Mucosa of gallbladder (tissue), 1 donor: ENCODE measurements at regions not wholly inside any gene's neighbourhood (a gene's known extent, or its start where the extent isn't known, plus 50 kb on each side); places are given as distances from the start of the nearest gene placed in this dataset.
"Not testable (repeated sequence)": the region's sequence is repeated elsewhere in the genome, so short reads cannot be mapped to it uniquely, and the experiment has no call there.

ENCODE experiments used
- DNase-seq: peaks from one replicate; pipeline ENCODE4 v3.0.0-alpha.2; 2020; ENCODE audit warnings: low spot score
- donor health status: DM: no; HTN: no; CAD: no.

DNA sequence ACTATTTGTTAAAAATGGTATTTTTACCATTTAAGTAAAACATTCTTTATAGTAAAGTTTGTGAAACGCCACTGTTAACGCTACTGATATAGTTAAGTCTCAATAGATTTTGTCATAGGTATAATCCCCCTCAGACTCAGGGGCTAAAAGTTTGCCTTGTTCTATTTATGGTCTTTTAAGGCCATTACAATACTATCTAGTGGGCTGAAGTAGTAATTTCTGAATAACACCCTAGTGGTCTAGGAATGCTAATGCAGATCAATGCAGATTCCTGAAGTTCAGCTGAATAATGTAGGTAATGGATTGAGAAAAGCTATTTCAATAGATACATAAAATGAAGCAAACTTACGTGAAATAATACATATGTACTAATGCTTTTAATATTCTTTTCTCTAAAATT lies 989.3 kb upstream of the NOVA1 start:
- no peak for DNase-seq

DNA sequence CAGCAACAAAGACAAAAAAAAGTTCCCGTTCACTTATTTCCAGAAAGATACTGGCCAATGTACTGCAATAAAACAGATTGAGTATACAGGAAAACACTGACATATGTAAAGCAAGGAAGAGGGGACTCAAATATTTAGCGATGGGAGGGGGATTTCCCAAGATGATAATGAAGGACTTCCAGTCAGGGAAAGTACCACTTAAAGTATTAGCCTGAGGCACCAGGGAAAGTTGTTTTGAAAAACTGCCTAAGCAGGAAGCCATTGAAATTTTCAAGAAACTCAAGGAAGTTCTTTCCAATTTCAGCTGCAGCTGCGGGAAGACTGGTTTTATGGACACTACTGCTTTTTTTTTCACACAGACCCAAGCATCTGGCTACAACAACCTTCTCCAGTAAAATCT lies 1007.4 kb upstream of the NOVA1 start:
- no peak for DNase-seq

DNA sequence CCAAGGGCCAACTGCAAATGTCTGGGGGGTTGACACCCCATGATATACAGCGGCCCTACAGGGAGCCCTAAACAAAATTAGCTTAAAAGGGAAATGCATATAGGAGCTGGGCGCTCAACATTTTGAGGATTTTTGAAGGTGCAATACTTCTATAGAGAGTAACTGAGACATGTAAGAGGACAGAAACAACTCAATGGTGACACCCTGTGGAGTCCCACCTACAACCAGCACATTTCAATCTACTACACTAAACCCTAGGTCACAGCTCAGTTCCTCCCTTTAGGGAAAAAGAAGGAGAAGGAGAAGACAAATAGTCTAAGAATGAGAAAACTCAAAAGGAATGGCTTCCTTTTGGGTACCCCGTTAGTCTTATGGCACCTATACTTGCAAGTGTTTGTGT lies 1010.5 kb upstream of the NOVA1 start:
- DNase-seq = no peak

DNA sequence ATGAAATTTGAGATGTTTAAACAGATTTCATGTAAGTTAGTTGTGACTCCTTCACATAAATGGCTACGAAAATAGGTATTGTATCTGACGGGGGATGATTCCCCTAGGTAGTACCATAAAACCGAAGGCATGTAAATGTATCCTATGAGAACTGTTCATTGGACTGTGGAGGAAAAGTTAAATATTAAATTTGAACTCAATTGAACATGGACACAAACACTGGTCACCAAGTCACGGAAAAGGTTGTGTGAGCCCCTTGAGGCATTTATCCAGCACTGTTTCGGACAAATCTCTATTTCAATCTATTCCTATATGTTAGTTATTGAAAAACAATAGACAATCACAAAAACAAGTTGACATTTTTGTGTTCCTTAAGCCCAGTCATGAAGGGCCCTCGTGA lies 1014.3 kb upstream of the NOVA1 start:
- DNase-seq = no peak

DNA sequence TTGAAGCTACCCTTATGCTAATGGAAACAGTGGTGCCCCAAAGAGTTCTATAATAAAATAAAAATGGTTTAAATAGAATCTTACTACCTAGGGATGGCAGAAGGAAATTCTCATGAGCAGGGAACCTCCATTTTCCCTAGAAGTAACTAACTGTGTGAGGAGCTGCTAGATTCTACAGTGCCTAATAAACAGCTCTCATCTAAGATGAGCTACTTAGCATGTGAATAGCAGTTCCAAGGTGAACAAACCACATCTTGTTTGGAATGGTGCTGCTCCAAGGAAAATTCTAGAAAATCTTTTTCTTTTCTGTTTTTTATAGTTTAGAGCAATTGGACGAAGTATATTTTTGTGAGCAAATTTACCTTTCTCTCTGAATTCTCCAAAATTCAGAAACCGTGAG lies 1015.3 kb upstream of the NOVA1 start:
- no peak for DNase-seq

DNA sequence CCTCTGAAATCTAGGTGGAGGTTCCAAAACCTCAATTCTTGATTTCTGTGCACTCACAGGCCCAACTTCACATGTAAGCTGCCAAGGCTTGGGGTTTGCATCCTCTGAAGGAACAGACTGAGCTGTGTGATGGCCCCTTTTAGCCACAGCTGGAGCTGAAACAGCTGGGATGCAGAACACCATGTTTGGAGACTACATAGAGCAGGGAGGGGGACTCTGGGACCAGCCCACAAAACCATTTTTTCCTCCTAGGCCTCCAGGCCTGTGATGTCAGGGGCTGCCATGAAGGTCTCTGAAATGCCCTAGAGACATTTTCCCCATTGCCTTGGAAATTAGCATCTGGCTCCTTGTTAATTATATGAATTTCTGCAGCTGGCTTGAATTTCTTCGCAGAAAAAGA lies 1025.9 kb upstream of the NOVA1 start:
- DNase-seq = no peak

DNA sequence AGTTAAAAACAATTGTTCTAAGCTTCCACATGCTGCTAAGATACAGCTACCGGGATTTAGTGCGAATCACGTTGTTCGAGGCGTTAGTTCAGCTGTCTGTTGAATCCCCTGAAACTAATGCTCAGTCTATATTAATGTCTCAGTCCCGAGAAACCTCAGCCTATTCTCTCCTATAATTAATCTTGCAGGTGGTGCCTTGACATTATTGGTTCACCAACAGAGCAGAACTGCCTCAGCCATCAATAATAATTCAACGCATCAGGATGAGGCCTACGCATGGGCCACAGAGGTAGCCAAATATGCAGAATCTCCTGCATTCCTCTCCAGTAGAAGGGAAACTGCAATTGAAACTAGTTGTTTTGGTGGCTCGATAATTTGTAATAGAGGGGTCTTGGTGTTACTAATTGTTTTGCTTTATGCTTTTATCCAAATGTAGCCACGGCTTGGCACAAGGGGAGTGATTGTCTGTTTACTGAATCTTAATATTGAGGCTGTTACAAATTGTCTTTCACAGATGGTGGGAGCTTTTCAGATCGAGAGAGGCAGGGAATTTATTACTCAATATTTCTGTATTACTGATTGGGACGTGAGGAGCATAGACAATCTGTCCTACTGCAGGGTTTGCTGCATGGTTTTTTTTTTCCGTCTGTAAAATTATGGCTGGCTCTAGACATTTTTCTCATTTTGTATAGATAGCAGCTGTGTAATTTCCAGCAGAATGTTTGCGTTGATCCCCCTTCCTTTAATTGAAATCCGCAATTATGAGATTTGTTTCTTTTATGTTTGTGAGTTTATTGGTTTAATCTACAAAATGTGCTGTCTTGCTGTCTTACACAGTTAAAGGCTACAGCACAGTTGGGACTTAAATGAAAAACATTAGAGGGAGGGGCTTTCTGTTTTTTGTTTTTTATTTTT lies 1036.5 kb upstream of the NOVA1 start:
- no peak for DNase-seq

DNA sequence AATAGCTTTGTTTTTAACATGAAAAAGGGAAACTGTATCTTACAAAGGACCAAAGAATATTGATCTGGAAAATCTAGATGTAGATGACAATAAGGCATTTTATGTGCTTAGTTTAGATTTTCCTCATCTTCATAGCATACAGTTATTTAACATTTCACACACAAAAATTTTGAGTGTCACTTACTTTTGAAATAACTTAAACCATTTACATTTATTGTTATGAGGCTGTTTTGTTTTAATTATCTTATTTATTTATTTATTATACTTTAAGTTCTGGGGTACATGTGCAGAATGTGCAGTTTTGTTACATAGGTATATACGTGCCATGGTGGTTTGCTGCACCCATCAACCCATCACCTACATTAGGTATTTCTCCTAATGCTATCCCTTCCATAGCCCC lies 1042.9 kb upstream of the NOVA1 start:
- not testable (repeated sequence) for DNase-seq

DNA sequence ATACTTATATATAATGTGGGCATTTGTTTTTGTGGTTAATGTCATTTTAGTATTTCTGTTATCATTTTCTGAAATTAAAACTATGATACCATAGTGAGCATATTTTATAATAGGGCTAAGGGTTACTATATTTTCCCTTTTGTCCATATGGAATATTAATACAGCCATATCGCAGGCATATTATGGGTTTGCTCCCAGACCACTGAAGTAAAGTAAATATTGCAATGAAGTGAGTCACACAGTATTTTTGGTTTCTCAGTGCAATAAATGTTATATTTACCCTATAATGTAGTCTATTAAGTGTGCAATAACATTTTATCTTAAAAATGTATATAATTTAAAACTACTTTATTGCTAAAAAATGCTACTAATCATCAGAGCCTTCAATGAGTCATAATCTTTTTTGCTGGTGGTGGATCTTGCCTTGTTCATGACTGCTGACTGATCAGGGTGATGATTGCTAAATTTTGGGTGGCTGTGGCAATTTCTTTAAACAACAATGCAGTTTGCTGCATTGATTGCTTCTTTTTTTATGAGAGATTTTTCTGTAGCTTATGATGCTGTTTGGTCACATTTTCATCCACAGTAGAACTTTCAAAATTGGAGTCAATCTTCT lies 1044.5 kb upstream of the NOVA1 start:
- no peak for DNase-seq

DNA sequence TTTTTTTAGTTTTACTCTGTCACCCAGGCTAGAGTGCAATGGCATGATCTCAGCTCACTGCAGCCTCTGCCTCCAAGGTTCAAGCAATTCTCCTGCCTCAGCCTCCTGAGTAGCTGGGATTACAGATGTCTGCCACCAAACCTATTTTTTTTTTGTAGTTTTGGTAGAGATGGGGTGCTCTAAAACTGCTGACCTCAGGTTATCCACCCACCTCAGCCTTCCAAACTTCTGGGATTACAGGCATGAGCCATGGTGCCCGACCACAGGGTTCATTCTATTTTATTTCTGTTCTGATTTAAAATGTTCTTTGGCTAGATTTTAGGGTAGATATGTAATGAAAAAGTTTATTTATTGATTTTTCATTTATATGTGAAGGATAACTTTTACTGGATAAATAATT lies 1062.8 kb upstream of the NOVA1 start:
- DNase-seq = no peak

DNA sequence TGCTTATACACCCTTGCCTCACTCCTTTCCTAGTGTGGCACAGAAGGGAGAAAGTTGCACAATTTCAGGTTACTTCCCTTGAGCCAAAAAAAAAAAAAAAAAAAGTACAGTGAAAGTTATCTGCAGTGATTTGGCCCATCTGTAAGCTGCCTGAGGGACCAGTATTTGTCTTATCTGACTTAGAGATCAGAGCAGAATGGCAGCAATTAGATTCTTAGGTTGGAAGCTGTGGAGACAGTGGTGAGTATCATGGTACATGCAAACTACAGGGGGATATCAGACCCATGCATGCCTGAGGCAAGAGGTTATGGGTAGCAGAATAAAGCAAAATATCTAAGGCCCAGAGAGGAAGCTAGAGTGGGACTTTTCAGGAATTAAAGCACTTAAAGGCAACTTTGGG lies 1070.7 kb upstream of the NOVA1 start:
- DNase-seq = no peak

DNA sequence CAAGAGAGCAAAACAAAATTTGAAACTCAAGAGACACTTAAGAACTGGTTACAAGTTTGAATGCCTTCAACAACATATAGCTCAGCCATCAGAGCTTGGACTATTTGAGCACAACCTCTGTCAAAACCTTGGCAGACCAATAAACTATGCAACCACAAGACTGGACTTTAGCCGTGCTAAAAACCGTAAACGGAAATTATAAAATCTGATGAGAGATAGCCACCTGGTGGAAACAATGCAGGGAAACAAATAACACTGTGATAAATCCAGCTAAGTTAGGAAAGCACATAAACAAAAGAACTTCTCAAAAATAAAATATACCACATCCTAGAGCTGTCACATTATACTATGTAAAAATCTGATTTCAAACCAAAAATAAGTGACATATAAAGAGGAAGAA lies 1074.2 kb upstream of the NOVA1 start:
- no peak for DNase-seq

DNA sequence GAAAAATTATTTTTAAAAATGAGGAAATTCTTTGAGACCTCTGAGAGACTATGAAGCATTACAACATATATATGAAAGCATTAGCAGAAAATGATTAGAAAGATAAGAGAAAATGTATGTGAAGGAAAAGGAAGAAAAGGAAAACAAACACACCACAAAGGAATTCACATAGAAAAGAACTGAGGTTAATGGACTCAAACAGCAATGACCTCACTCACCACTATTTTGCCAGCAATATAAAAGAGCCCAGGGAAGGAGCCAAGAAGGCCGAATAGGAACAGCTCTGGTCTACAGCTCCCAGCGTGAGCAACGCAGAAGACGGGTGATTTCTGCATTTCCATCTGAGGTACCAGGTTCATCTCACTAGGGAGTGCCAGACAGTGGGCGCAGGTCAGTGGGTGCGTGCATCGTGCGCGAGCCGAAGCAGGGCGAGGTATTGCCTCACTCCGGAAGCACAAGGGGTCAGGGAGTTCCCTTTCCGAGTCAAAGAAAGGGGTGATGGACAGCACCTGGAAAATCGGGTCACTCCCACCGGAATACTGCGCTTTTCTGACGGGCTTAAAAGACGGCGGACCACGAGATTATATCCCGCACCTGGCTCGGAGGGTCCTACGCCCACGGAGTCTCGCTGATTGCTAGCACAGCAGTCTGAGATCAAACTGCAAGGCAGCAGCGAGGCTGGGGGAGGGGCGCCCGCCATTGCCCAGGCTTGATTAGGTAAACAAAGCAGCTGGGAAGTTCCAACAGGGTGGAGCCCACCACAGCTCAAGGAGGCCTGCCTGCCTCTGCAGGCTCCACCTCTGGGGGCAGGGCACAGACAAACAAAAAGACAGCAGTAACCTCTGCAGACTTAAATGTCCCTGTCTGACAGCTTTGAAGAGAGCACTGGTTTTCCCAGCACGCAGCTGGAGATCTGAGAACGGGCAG lies 1075.2 kb upstream of the NOVA1 start:
- DNase-seq = not testable (repeated sequence)

DNA sequence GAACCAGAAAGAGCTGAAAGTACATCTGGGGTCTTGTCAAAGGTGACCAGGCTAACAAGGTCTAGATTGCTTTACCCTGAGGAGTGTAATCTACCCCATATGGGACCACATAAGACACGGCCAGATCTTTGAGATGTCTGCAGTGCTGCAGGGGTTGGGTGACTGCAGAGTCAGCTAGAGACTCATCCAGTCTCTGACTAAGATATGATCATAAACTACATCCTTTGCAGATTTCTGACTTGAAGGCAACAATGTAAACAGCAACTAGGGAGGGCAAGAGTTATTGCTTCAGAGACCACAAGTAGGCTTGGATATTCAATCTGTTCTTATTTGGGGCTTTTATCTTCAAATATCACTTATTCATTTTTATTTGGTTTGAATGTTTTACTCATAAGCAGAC lies 1080.5 kb upstream of the FOXG1 start:
- DNase-seq = no peak

DNA sequence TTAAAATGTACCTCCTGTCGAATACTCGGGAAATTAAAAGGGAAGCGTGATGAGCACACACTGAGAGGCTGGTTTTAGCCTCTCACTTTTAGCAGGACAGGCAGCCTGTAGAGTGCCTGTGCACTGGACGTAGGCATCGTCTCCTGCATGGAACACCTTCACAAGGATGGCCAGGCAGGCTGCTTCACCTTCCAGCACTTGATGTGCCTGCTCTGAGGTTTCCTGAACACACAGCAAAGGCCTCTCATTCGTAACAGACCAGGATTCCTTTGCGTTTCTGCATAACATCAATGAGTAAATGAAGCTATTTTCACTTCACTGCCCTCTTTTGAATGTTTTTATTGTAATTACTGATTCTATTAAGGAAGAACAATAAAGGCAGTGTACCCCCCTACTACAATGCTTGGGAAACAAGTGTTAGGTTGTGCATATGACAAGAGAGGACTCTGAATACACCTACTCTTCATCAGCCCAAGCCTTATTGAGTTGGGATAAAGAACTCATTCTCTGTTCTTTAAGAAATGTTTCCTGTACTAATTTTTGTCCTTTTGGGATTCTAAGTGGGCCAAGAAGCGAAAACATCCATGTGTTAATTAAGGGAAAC lies 1077.6 kb upstream of the FOXG1 start:
- DNase-seq = no peak

DNA sequence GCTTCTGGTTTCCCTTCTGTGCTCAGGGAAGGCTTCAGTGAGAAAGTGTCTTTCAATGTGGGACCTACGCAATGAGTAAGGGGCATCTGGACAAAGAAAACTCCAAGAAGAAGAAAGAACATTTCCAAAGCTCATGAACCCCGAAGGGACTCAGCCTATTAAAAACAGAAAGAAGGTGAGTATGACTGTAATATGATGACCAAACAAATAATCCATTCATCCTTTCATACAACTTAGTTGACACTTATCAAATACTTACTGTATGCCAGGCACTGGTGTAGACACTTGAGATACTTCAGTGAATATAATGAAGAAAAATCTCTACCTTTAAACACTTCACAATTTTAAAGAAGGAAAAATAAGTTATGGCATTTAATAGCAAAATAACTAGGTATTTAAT lies 1054.2 kb upstream of the FOXG1 start:
- no peak for DNase-seq

DNA sequence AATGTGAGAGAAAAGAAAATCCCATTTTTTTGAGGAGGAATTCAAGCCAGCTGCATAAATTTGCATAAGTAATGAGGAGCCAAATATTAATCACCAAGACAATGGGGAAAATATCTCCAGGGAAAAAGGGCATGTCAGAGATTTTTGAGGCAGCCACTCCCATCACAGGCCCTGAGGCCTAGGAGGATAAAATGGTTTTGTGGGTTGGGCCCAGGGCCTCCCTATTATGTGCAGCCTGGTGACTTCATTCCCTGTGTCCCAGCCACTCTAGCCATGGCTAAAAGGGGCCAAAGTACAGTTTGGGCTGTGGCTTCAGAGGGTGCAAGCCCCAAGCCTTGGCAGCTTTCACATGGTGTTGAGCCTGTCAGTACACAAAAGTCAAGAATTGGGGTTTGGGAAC lies 1051.0 kb upstream of the FOXG1 start:
- no peak for DNase-seq

DNA sequence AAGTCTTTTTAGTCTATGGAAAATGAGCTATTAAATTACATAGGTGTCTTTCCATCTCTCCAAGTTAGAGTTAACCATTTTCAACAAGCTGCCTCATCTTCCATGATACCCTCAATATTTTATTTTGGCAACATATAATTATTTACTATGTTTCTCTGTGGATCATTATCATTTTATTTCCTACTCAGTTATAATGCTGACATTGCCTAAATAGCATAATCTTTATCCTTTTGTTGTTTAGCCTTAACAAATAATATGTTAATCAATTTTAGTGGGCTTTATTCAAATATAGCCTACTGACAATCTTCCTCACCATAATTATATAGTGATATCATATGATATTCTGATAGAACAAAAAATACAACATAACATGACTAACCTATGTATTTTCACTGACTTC lies 1044.8 kb upstream of the FOXG1 start:
- no peak for DNase-seq

DNA sequence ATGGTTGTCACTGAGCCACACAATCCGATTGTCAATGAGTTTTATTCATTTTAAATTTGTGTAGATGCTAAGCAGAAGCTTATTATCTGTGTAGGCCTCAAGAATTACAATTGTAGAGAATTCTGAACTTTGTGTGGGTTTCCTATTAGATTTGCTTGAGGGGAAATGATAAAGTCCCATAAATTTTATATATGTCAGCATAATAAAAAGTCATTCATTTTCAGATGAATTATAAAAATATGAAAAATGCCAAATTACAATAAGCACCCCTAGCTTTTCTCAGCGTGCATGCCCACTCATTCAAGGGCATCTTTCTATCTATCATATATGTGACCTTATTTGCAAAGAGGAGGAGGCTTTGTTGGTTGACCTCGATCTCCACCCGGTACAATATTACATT lies 1041.1 kb upstream of the FOXG1 start:
- DNase-seq = no peak

DNA sequence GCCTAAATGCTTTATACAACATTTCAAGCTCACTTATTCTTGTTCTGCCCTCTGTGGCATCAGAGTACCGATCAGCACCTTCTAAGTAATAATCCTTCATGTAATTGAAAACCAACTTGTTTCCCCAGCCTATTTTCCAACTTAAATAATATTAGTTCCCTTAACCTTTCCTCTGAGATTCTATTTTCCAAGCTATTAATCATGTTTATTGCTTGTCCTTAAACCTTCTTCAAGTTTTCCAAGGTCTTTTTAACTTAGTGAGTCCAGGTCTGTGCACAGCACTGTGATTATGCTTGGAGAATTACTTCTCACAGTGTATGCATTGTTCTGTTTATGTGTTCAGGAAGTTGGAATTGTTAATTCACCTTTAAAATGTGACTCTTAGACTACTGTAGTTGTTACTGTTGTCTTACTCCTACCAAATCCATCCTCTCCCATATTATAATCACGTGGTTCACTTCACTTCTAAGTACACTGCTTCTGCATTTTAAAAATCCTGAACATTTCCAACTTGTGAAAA lies 1039.3 kb upstream of the FOXG1 start:
- no peak for DNase-seq

DNA sequence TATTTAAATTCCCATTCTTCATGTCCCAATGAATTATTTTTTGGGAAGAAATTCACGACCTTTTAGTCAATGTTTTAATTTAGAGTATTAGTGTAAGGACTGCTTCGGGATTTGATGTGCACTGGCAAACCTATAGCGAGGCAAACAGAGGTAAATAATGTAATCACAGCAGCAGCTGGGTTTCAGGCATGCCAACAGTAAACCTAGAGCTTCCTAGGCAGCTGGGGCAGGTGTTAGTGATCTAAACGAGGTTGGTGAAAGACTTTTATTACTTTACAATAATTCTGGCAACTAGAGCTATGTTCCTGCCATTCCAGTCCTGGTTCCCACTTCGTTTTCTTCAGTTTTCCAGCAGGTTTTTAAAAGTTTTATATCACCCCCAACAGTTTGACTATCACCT lies 1036.4 kb upstream of the FOXG1 start:
- DNase-seq = no peak

DNA sequence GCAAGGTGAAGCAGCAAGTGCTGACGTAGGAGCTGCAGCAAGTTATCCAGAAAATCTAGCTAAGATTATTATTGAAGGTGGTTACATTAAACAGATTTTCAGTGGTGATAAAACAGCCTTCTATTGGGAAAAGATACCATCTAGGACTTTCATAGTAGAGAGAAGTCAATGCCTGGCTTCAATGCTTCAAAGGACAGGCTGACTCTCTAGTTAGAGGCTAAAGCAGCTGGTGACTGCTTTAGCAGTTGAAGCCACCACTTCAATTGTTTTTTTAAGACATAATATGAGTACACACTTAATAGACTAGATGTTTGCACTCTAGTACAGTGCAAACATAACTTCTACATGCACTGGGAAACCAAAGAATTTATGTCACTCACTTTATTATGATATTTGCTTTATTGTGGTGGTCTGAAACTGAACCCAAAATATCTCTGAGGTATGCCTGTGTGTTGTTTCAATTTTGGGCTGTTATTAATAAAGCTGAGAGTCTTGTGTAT lies 1026.9 kb upstream of the FOXG1 start:
- DNase-seq = no peak
